ENCODE measurements at regions not wholly inside any gene's neighbourhood (a gene's known extent, or its start where the extent isn't known, plus 50 kb on each side); places are given as distances from the start of the nearest gene placed in this dataset.

GRCh38 chr6:92566632-92567031, 852.7 kb downstream of the EPHA7 start (continued):
- TF ChIP-seq CTBP2 (IDR thresholded peaks at IDR 0.05; ENCODE audit: borderline replicate concordance, insufficient read depth, insufficient read length, low read length) (no peak), EP300 (IDR thresholded peaks at IDR 0.05; ENCODE audit: borderline replicate concordance in 1 of 2, low read depth in 2 of 2, low read length in 2 of 2) (no peak), PHF8 (conservative IDR thresholded peaks at IDR 0.05; ENCODE audit: low read depth, low read length) (no peak), GTF2F1 (IDR thresholded peaks at IDR 0.05; ENCODE audit: borderline replicate concordance, low read depth, low read length) (no peak), TEAD4 (IDR thresholded peaks at IDR 0.05; ENCODE audit: low read depth, low read length) (no peak)

All from H1 (cell line).